Activated effector memory CD4-positive, alpha-beta T cell treated with anti-CD3 and anti-CD28 coated beads, Interleukin-2, amount 50 U/mL, for 16 hours (primary cell): ENCODE measurements at regions not wholly inside any gene's neighbourhood (a gene's known extent, or its start where the extent isn't known, plus 50 kb on each side); places are given as distances from the start of the nearest gene placed in this dataset.

ENCODE experiments used
- DNase-seq: peaks from one replicate; pipeline ENCODE4 v3.0.0-alpha.2; 2020

DNA sequence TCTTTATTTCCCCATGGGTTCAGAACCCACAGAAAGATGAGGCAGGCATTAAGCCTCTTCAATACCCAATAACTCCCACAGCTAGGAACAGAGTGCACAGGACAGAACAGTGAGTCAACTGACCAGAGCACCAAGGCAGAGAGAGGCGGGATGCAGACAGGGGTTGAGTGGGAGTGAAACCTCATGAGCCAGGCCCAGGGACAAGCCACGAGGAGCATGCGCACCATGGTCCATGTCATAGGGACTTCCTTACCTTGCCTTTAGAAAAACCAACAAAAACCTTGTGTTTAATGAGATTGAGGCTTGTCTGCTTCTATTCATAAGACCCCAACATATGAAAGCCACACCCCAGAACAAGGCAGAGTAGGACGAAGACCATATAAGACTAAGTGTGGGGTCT lies 330.6 kb downstream of the DEPDC1B start:
- DNase-seq: no peak

DNA sequence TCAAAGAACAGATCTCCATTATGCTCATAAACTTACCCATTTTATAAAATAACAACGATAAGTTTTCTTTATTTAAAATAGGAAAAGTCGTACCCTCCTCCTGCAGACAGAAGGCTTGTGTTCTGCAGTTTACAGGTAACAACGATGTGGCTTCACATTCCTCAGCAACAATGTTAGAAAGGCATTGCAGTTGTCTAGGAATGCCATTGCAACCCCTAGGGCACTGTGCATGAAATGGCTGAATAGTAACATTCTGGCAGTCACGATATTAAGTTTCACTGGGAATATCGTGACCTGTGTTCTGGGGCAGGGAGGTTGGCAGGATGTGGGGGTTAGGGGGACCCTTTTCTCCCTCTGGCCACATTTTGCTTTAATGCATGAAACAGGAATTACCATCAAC lies 331.9 kb downstream of the DEPDC1B start:
- DNase-seq: no peak

DNA sequence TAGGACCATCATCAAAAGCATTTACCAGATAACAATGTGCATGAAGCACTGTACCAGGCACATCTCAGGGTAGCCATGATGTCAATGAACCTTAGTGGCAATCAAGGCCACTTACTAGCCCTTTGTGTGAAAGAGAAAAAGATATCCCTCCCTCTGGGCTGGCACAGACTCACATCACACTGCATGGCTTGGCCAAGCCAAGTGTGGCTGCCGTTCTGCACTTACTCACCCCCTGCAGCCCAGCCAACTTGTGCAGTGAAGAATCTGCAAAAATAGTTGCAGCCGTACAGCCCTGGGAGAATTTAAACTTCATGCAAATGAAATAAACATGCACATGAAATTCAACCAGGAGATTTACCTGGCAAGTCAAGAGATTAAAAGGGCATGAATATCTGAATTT lies 333.5 kb downstream of the DEPDC1B start:
- DNase-seq: no peak

DNA sequence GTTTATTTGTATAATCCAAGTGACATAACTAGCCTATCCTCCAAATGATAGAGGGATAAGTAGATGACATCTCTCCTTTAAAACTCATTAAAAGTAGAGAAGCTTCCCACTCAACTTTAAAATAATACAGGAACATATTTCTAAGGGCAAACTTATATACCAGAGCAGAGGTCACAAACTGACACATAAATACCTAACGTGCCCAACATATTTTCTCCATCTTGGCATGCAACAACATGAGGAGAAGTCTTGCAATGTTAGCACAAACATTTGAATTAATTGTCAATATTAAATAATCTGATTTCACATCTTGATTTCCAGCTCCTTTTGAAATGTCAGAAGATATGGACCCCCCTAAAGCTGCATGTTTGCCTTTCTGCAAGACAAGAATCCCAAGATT lies 335.0 kb downstream of the DEPDC1B start:
- no peak for DNase-seq

DNA sequence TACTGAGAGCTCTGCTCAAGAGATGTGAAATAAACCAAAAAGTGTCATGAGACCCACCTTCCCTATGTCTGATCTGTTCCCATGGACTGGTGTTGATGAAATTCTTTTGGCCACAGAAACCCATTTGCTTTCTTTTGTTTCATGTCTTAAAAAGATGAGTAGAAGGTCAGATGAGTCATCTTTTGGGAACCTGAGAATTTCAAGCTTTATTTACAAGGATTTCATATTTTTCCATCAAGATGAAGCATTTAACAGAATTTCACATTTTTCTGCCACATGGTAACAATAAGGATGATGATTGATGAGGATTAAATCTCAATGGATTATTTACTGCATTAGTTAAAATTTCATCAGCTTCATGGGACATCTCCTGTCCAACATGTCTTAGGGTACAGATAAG lies 337.8 kb downstream of the DEPDC1B start:
- DNase-seq: no peak

DNA sequence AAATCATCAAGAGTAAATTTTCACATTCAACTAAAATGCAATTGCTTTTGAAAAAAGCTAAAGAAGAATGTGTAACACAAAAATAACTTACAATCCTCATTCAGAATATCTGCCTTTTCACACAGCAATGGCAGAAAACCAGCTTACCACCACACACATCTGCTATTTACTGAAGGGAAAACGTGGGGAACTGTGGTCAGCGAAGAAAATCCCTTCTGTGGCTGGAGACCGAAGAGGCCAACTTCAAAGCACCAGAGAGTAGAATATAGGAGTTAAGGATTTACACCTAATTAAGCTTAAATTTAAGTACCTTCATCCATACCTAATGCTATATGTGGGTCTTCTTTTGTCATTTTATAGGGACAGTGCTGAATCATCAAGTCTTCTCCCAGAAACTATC lies 339.6 kb downstream of the DEPDC1B start:
- DNase-seq: no peak

DNA sequence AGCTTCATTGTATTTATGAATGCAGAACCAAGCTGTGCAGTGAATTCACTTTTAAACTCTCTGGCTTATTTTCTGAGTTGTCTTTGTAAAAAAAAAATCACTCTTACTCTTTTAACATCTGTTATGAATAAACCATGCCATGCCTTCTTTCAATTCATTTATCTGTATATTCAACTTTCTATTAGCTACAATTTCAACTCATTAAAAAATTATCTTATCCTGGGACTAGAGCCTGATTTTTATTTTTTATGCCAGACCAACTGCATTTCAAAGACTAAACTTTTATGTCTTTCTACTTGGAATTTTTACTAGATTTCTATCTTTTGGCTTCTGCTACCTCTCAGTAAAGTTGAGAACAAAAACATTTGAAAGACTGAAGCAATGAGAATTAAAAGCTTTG lies 342.7 kb downstream of the DEPDC1B start:
- DNase-seq: no peak

DNA sequence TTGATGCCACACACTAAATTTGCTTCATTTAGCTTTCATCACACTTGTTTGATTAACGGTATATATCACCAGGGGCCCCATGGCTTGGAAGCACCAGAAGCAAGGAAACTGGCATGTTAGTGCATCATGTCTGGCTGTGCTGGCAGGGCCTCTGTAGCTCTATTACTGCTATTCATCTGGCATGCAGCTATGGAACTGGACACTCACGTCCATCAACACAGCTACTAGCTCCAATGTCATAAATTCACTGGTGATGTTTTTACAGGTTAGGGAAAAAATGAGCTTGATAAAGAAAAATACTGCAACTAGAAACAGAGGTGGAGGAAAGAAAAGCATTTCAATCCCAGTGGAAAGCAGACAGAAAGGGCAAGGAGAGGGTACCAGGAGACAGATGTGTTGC lies 343.2 kb downstream of the DEPDC1B start:
- no peak for DNase-seq

DNA sequence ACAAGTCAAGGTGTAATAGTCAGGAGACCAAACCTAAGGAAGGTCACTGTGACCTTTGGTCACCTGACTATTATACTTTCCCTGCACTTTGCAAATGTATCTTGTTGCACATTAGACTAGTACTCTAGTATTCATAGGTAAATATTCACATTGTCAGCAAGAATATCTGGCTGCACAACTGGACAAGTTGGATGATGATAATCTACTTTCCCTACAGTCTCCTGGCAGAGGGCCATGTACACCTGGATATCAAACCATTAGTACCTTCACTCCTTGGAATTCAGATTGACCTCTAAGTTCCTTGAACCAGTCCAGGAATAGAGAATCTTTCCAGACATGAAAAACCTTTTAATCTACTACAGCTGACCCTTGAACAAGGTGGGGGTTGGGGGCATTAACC lies 344.8 kb downstream of the DEPDC1B start:
- DNase-seq: no peak

DNA sequence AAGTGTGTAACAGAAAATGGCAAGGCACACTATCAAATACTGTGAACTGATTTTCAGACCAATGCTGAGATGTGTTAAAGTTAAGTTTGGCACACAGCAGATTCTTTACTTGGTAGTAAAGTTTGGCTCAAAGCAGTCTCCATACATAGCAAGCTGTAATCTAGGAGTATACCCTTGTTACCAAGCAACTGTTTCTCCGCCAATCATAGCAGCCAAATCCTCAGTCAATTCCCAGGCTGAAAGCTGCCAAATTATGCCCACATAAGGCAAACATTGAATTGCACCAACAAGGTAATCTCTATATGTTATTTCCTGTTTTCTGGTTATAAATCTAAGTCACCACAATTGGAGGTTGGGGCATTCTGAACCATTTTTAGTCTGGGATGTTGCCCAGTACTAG lies 345.7 kb downstream of the DEPDC1B start:
- no peak for DNase-seq

DNA sequence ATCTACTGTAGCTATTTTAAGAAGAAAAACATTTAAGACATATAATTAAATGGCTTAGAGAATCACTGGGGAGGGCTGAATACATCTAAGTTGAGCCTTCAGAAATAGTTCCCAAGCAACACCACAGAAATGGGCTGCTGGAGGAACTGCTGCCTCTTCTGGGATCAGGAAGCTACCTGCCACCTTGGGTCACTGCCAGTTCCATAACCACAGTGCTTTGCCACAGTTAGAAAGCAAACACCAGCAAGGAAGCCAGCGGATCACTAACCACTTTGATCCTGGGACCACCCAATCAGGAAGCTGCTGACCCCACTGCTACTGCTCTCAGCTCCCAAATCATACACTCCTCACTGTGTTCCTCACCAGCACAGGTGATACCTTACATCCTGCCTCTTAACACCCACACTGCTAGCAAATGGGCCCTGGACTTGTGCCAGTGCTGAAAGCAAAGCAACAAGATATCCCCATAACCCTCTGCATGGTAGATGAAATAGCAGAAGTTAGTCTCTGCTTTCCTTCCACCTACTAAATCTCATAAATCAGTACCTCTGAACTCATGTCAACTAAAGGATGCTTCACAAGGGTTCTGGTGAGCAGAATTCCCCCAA lies 346.9 kb downstream of the DEPDC1B start:
- no peak for DNase-seq

DNA sequence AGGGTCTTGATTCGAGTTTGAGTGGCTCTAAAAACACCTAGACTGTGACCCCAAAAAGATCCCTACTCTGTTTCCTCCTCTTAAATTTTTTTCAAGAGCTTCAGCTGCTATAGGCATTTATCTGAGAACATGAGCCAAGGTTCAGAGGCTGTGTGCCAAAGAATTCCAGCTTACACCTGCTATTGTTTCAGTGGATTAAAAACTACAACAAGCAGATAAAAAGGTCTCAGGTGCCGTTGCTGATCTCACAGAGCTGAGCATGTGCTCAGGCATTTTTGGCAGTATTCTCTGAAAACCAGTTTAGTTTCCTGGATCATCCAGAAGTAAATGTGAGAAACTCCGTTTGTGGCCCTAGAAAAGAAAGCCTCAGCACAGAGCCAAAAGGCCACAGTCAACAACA lies 349.2 kb downstream of the DEPDC1B start:
- no peak for DNase-seq

DNA sequence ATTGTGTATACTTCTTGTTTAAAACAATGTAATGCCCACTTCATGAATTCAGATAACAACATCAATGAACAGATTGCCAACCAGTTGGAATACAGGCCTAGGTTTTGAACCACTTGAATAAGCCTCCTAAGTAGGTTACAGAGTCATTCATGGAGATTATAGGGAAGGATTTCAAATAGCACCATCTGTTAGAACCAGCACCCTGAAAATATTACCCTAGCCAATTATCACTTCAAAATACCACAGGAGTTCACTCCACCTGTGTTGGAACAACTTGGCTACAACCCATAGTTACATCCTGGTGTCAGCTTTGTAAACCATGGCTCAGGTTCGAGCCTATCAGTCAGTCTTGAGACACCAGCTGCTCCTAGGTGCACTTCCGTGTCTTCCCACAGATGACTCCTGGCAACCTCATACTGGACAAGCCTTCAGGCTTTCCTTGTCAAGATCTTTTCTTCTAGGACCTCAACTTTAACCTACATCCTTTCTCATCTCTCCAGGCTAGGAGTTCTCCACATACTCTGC lies 350.0 kb downstream of the DEPDC1B start:
- no peak for DNase-seq

DNA sequence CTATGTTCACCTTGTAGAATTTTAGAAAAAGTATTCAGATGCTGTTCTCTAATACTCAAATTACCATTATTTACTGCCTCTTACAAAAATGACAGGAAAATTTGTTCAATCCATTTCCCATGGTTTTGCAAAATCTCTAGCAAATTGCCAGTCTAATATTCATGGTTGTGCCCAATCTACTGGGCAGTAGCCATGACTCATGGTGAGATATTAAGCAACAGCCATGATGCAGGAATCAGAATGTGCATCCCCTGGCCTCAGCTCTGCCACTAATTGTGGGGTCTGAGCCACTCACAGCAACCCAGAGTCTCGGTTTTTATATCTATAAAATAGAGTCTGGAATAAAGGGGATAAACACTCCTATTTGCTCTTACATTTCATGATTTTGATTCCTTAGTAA lies 353.6 kb downstream of the DEPDC1B start:
- DNase-seq: no peak

DNA sequence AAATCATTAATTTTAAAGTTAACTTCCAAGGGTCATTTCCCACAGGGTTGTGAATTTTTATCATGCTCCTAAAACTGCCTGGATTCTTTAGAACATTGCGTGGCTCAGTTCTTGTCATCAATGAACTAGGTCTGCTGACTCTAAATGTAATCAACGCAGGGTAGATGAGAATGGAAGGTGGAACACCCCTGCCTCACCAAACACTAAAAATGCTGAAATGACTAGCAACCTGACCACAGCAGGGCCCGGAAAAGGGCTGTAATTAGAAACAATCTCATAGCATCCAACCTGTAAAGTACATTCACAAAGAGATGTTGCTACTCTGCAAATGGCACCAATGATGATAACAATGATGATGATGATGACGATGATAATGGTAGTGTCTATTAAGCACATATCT lies 356.9 kb downstream of the DEPDC1B start:
- DNase-seq: no peak

DNA sequence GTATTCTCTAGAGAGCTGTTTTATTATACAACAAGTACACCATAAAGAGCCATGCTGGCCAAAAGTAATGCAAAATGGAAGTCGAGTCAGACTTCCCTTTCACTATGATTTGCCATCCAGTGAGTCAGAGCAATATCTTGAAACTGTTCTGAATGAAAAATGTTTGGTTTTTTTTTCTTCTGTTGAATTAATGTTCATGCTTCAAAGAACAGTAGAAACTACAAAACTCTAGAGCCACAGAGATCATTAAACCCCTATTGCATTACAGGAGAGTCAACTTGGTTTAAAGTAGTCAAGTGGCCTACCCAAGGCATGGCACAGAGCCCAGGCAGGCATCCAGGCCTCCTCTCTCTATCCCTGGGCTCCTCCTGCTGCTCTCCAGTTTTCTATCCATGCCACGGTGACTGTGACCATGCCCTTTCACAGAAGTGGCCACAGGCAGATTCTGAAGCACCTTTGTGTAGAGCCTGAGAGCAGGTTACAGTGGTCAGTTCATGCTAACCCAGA lies 358.9 kb downstream of the DEPDC1B start:
- DNase-seq: no peak

DNA sequence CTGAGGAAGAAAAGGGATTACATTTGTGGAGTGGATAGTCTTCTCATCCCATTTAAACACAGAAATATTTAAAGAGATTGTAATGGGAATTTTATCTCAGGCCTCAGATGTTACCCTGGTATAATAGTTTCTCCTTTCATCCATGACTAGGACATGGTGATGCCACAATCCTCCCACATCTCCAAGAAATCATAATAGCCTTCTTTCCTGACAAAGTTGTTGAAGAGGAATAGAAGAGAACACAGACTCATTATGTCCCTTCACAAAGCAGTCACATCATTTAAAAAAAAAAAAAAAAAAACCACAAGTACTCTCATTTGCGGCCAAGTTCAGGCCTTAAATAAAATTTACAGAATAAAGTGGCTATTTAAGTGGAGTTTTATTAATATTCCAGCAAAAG lies 359.6 kb downstream of the DEPDC1B start:
- no peak for DNase-seq

DNA sequence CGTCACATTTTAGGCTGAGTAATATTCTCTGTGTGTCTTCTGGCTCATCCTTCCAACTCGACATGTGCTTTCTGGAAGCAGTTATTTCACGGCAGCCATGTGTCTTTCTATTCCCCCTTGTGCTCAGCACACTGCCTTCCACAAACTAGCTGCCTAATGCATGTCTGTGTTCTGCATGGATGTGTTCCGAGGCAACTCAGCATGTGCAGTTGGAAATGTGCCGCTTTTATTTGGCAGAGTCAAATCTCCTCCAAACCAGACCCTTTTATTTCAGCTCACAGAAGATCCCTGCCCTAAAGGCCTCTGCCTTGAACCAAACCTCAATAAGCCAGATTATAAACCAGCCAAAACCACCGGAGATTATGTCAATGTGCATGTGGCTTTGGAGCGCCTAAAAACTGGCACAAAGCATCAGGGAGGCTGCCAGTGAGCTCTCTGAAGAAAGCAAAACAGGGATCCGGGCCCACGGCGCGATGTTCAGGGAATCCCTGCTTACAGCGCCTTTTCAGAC lies 360.2 kb downstream of the DEPDC1B start:
- DNase-seq: no peak

DNA sequence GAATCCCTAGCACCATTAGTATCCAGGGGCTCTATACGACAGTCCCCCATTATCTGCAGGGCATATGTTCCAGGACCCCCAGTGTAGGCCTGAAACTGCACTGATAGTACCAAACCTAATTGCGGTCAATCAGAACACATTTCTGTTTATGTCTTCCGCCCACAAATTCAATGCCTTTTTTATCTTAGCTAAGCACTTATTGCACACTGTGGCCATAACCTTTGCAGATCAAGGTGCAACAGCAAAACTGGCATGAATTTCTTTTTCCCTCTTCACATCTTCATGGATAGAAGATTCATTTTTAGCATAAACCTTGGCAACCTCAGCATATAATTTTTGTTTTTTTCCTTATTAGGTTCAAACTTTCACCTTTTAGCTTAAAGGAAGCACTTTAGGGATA lies 361.1 kb downstream of the DEPDC1B start:
- DNase-seq: no peak

DNA sequence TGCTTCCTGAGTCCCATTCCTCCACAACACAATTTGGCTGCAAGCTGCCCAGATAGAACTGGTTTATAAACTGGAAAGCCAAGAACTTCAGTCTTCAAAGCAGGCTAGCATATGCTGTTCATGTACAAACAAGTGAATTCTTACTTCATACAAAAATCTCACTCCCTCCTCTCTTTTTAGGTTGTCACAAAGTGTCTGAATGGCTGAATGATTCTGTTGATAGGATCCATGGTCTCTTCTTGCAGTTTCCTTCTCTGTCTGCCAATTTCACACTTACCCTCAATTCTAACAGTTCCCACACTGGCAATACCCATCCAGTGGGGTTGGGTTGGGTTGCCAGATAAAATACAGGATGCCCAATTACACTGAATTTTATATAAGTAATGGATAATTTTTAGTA lies 363.5 kb downstream of the DEPDC1B start:
- DNase-seq: no peak

DNA sequence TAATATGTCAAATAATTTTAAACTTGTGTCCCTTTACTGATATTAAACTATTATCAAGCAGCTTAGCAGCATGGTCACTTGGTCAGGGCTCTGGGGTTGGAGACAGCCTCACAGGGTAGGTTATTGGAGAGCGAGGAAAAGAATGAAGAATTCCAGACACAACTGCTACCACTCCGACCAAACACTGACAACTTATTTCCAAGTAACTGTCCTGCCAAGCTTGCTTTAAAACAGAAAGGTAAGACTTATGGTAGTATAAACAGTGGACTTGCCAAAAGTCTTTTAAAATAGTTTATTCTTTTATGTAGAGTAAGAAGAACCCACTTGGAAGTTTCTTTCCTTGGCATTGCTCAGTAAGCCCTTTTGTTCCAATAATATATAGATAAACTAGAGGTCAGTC lies 364.1 kb downstream of the DEPDC1B start:
- no peak for DNase-seq

DNA sequence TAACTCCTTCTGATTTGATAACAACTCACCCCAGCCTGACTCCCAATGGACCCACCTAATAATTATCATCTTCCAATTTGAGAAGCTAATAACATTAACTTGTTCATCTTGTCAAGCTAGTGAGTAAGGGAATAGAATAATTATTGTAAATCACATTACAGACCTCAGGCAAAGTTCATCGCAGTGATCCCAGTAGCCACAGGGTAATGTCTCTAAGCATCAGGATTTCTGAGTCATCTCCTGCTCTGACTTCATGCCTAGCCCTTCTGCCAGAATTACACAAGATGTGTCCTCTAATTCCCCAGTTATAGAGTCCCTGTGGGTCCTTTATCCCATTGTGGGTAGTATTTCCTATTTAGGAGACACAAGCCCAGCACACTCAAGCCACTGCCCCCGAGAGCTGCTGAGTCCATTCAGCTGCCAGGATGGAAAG lies 365.7 kb downstream of the DEPDC1B start:
- no peak for DNase-seq

DNA sequence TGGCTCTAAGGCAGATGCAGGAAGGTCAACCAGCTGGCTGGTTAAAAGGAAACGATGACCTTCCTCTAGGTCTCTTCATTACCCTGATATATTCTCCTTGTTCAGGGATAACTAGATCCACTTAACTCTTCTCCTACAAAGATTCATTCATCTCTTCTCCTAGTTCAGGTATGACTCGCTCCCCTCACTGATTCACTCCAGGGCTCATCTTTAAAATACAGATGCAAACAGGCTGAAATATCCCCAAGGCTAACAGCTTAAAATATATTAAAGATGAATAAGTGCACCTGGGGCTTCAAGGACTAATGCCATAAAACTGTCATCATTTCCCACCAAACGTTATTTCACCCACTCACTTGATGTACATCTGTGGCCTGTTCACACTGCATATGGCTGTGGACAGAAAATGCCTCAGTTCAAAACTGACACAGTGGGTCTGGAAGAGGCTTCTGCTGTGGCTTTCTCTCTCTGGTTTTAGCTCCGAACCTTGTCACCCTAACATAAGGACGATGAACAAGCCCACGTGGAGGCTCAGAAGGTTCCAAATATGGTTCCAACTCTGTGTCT lies 366.9 kb downstream of the DEPDC1B start:
- DNase-seq: no peak

DNA sequence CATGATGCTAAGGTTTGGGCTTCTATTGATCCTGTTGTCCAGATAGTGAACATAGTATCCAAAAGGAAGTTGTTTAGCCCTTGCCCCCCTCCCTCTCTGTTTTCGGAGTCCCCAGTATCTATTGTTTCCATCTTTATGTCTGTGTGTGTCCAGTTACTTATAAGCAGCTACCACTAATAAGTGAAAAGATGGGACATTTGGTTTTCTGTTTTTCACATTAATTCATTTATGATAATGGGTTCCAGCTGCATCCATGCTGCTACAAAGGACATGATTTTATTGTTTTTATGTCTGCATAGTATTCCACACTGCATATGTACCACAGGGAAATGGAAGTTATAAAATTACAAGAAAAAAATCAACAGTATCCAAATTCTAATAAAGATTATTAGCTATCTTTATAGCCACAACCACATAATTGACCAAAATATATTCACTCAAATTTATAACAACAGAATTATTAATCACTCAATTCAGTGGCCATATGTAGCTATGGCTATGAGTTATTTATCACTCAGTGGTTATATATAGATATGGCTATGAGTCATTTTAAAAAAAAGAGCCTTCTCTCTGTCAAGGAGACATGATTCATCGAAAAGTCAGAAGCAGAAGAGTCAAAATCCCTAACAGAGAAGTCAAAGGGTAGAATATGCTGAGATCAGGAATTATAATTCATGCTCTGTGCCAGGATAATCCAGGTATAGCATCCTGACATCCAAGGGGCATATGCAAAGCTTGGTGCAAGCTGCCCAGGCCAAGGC lies 367.5 kb downstream of the DEPDC1B start:
- DNase-seq: no peak
